HepG2 (cell line): ENCODE measurements at regions not wholly inside any gene's neighbourhood (a gene's known extent, or its start where the extent isn't known, plus 50 kb on each side); places are given as distances from the start of the nearest gene placed in this dataset.
A peak's percentile ranks its signal among the peaks of the same experiment; 100 is the strongest.

Experiments used
- FOSL2 ChIP-seq: sonication (generic); formaldehyde crosslinking; IDR thresholded peaks from 2 replicates; pipeline ENCODE4 v1.4.0; 2020; ENCODE audit warnings: missing genetic modification reagents
- FOXA3 ChIP-seq: IDR thresholded peaks from 2 replicates; pipeline ENCODE4 v1.6.1; 2016; ENCODE audit warnings: missing genetic modification reagents, missing compliant biosample characterization
- FOXK1 ChIP-seq: sonication (generic); formaldehyde crosslinking; IDR thresholded peaks from 2 replicates; pipeline ENCODE4 v1.4.0; 2020; ENCODE audit warnings: low read depth, missing genetic modification reagents, borderline replicate concordance
- GABPB1 ChIP-seq: IDR thresholded peaks from 2 replicates; pipeline ENCODE4 v1.6.1; 2016; ENCODE audit warnings: mild to moderate bottlenecking, missing genetic modification reagents, moderate library complexity, missing compliant biosample characterization
- HDAC2 ChIP-seq: sonication (generic); formaldehyde crosslinking; IDR thresholded peaks from 2 replicates; pipeline ENCODE4 v1.4.0; 2020; ENCODE audit warnings: missing genetic modification reagents
- HNRNPUL1 ChIP-seq: fragments of 200-400 bp; formaldehyde crosslinking; IDR thresholded peaks from 2 replicates; pipeline ENCODE4 v1.6.1; 2017; ENCODE audit warnings: low read depth, mild to moderate bottlenecking, low read length, moderate library complexity
- JUND ChIP-seq: sonication (generic); formaldehyde crosslinking; IDR thresholded peaks from 2 replicates; pipeline ENCODE4 v1.8.0; 2022; ENCODE audit warnings: mild to moderate bottlenecking, missing genetic modification reagents
- MEIS1 ChIP-seq: sonication (generic); formaldehyde crosslinking; IDR thresholded peaks from 2 replicates; pipeline ENCODE4 v1.9.0; 2021; ENCODE audit warnings: mild to moderate bottlenecking, missing genetic modification reagents, moderate library complexity, borderline replicate concordance
- MTF2 ChIP-seq: sonication (generic); formaldehyde crosslinking; IDR thresholded peaks from 2 replicates; pipeline ENCODE4 v1.5.0; 2020; ENCODE audit warnings: missing genetic modification reagents, borderline replicate concordance
- NFIC ChIP-seq: IDR thresholded peaks from 2 replicates; pipeline ENCODE4 v1.6.1; 2012; ENCODE audit warnings: mild to moderate bottlenecking, low read length, inconsistent platforms
- NR2C2 ChIP-seq: sonication (generic); formaldehyde crosslinking; IDR thresholded peaks from 2 replicates; pipeline ENCODE4 v1.4.0; 2020; ENCODE audit warnings: missing genetic modification reagents, mild to moderate bottlenecking, moderate library complexity, borderline replicate concordance
- PHF21A ChIP-seq: sonication (generic); formaldehyde crosslinking; IDR thresholded peaks from 2 replicates; pipeline ENCODE4 v1.5.0; 2020; ENCODE audit warnings: mild to moderate bottlenecking, missing genetic modification reagents
- PPARG ChIP-seq: conservative IDR thresholded peaks from 2 replicates; pipeline ENCODE4 v1.6.1; 2016; ENCODE audit warnings: missing biosample characterization, missing genetic modification reagents
- RXRA ChIP-seq: sonication (generic); formaldehyde crosslinking; IDR thresholded peaks from 2 replicates; pipeline ENCODE4 v1.5.1; 2020; ENCODE audit warnings: missing genetic modification reagents
- RXRB ChIP-seq: IDR thresholded peaks from 2 replicates; pipeline ENCODE4 v1.6.1; 2016; ENCODE audit warnings: borderline replicate concordance, missing genetic modification reagents, missing compliant biosample characterization
- TCF7 ChIP-seq: sonication (generic); IDR thresholded peaks from 2 replicates; pipeline ENCODE4 v1.6.1; 2016; ENCODE audit warnings: antibody characterized with exemption, low read depth
- ZNF260 ChIP-seq: sonication (generic); formaldehyde crosslinking; IDR thresholded peaks from 2 replicates; pipeline ENCODE4 v1.4.0; 2020; ENCODE audit warnings: missing genetic modification reagents, low read depth, mild to moderate bottlenecking, borderline replicate concordance
- ZNF468 ChIP-seq: sonication (generic); formaldehyde crosslinking; IDR thresholded peaks from 2 replicates; pipeline ENCODE4 v1.8.0; 2022; ENCODE audit warnings: mild to moderate bottlenecking, moderate library complexity, missing genetic modification reagents
- ZSCAN21 ChIP-seq: sonication (generic); formaldehyde crosslinking; IDR thresholded peaks from 2 replicates; pipeline ENCODE4 v1.8.0; 2022; ENCODE audit warnings: mild to moderate bottlenecking, missing genetic modification reagents, moderate library complexity, borderline replicate concordance
- TF ChIP-seq, protein P1 (sequence below): sonication (generic); formaldehyde crosslinking; IDR thresholded peaks from 2 replicates; pipeline ENCODE4 v1.4.0; 2020; ENCODE audit warnings: missing genetic modification reagents
- TF ChIP-seq, protein P2 (sequence below), 2 experiments: fragments of 450-650 bp in 1 of 2; sonication (generic) in 1 of 2; formaldehyde crosslinking in 1 of 2; IDR thresholded peaks; 2 replicates each; pipeline versions ENCODE4 v1.6.1 to v1.8.0; 2016 to 2022; ENCODE audit warnings: antibody characterized with exemption in 1 of 2, mild to moderate bottlenecking in 1 of 2, missing genetic modification reagents in 1 of 2

DNA sequence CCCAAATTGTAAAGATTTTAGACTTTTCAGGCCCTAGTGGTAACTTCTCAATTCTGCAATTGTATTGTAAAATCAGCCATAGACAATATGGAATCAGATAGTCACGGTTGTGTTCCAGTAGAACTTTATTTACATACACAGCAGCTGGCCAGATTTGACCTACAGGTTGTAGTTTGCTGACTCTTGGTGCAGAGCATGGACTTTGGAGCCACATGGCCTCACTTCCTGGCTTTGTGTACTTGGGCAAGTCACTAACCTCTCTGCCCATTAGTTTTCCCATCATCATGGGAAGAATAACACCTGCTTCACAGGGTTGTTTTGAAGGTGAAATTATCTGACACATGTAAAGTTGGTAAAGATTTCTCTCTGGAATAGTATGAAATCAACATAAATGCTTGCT is 147.6 kb downstream of the TMEM200C start (continued):
- TF ChIP-seq ZNF468 (CRISPR knock-in tag), result no peak
- peak; percentile 58 for TF ChIP-seq FOSL2 (CRISPR knock-in tag)
- peak; percentile 51; the same call in 1 of the 2 replicates for TF ChIP-seq RXRB (CRISPR knock-in tag)
- TF ChIP-seq, protein P1, sequence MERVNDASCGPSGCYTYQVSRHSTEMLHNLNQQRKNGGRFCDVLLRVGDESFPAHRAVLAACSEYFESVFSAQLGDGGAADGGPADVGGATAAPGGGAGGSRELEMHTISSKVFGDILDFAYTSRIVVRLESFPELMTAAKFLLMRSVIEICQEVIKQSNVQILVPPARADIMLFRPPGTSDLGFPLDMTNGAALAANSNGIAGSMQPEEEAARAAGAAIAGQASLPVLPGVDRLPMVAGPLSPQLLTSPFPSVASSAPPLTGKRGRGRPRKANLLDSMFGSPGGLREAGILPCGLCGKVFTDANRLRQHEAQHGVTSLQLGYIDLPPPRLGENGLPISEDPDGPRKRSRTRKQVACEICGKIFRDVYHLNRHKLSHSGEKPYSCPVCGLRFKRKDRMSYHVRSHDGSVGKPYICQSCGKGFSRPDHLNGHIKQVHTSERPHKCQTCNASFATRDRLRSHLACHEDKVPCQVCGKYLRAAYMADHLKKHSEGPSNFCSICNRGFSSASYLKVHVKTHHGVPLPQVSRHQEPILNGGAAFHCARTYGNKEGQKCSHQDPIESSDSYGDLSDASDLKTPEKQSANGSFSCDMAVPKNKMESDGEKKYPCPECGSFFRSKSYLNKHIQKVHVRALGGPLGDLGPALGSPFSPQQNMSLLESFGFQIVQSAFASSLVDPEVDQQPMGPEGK (CRISPR knock-in tag), result no peak
- TF ChIP-seq NFIC, result 0 out of 2 replicates have a peak, but pooled peaks have one; percentile 21
- 0 out of 2 replicates have a peak, but pooled peaks have one; percentile 20 for TF ChIP-seq NR2C2
- TF ChIP-seq GABPB1 (CRISPR knock-in tag), result peak; percentile 62; the same call in 1 of the 2 replicates
- no peak for TF ChIP-seq MEIS1 (CRISPR knock-in tag)
- TF ChIP-seq, protein P2, sequence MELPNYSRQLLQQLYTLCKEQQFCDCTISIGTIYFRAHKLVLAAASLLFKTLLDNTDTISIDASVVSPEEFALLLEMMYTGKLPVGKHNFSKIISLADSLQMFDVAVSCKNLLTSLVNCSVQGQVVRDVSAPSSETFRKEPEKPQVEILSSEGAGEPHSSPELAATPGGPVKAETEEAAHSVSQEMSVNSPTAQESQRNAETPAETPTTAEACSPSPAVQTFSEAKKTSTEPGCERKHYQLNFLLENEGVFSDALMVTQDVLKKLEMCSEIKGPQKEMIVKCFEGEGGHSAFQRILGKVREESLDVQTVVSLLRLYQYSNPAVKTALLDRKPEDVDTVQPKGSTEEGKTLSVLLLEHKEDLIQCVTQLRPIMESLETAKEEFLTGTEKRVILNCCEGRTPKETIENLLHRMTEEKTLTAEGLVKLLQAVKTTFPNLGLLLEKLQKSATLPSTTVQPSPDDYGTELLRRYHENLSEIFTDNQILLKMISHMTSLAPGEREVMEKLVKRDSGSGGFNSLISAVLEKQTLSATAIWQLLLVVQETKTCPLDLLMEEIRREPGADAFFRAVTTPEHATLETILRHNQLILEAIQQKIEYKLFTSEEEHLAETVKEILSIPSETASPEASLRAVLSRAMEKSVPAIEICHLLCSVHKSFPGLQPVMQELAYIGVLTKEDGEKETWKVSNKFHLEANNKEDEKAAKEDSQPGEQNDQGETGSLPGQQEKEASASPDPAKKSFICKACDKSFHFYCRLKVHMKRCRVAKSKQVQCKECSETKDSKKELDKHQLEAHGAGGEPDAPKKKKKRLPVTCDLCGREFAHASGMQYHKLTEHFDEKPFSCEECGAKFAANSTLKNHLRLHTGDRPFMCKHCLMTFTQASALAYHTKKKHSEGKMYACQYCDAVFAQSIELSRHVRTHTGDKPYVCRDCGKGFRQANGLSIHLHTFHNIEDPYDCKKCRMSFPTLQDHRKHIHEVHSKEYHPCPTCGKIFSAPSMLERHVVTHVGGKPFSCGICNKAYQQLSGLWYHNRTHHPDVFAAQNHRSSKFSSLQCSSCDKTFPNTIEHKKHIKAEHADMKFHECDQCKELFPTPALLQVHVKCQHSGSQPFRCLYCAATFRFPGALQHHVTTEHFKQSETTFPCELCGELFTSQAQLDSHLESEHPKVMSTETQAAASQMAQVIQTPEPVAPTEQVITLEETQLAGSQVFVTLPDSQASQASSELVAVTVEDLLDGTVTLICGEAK (IDR thresholded peaks at IDR 0.05), result no peak
- TF ChIP-seq, protein P2 (CRISPR knock-in tag; IDR thresholded peaks at IDR 0.05), result peak; percentile 59
- TF ChIP-seq ZSCAN21 (CRISPR knock-in tag), result no peak
- TF ChIP-seq PPARG, result peak; percentile 47; the same call in 1 of the 2 replicates
- TF ChIP-seq RXRA, result peak; percentile 22; the same call in 1 of the 2 replicates
- TF ChIP-seq JUND (CRISPR knock-in tag), result no peak
- TF ChIP-seq FOXK1, result peak; percentile 47; the same call in 1 of the 2 replicates
- peak; percentile 14; the same call in 1 of the 2 replicates for TF ChIP-seq TCF7
- TF ChIP-seq HNRNPUL1, result no peak
- TF ChIP-seq HDAC2 (CRISPR knock-in tag), result 0 out of 2 replicates have a peak, but pooled peaks have one; percentile 43
- 0 out of 2 replicates have a peak, but pooled peaks have one; percentile 24 for TF ChIP-seq PHF21A
- TF ChIP-seq FOXA3 (CRISPR knock-in tag), result peak; percentile 77
- no peak for TF ChIP-seq MTF2 (CRISPR knock-in tag)
- TF ChIP-seq ZNF260 (CRISPR knock-in tag), result no peak
